ENCODE measurements at regions not wholly inside any gene's neighbourhood (a gene's known extent, or its start where the extent isn't known, plus 50 kb on each side); places are given as distances from the start of the nearest gene placed in this dataset.

- no peak overlapping the region for H3K4me3 Mint-ChIP-seq
- intact Hi-C loops (cut with micrococcal nuclease), result no loop called here
- H3K9me3 Mint-ChIP-seq, result peaks cover 8% of the 10 kb centered on the region
- CTCF ChIA-PET, result no interaction called here
- no peak overlapping the region for H3K27ac Mint-ChIP-seq
- no peaks in the 10 kb centered on the region for H3K27me3 Mint-ChIP-seq
- POLR2A ChIA-PET, result no interaction called here
- TF ChIP-seq, protein P1, sequence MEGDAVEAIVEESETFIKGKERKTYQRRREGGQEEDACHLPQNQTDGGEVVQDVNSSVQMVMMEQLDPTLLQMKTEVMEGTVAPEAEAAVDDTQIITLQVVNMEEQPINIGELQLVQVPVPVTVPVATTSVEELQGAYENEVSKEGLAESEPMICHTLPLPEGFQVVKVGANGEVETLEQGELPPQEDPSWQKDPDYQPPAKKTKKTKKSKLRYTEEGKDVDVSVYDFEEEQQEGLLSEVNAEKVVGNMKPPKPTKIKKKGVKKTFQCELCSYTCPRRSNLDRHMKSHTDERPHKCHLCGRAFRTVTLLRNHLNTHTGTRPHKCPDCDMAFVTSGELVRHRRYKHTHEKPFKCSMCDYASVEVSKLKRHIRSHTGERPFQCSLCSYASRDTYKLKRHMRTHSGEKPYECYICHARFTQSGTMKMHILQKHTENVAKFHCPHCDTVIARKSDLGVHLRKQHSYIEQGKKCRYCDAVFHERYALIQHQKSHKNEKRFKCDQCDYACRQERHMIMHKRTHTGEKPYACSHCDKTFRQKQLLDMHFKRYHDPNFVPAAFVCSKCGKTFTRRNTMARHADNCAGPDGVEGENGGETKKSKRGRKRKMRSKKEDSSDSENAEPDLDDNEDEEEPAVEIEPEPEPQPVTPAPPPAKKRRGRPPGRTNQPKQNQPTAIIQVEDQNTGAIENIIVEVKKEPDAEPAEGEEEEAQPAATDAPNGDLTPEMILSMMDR (IDR thresholded peaks at IDR 0.05), result no peak
- H3K4me1 Mint-ChIP-seq, result no peaks in the 10 kb centered on the region
- ATAC-seq (ENCODE audit: low read depth) (no peak), DNase-seq (no peak)
- no peaks in the 10 kb centered on the region for H3K36me3 Mint-ChIP-seq (ENCODE audit: low read depth)
Observed at GRCh38 chr13:85417807-85418206, 381.4 kb downstream of the SLITRK6 start.

DNA sequence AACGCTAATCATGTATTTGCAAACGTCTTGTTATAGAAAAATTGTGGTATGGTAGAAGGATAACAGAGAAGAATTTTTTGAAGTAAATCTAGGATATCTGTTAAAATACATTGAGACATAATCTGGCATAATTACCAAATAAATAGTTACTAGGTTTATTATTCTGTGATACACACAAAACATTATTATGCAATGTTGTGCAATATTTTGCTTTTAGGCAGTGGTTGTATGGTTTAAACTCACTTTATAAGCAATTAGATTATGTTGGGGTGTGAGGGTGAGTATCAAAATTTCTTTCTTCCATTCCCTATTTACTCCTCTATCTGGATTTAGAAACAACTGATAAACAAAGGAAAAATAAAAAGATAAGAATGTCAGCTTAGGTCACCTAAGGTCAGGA lies 385.6 kb downstream of the SLITRK6 start:
- Mint-ChIP-seq H3K36me3 (ENCODE audit: low read depth) (no peaks in the 10 kb centered on the region), H3K9me3 (peaks cover 2% of the 10 kb centered on the region), H3K27me3 (no peaks in the 10 kb centered on the region), H3K4me1 (no peaks in the 10 kb centered on the region), H3K4me3 (no peak overlapping the region), H3K27ac (no peak overlapping the region)
- ChIA-PET CTCF (no interaction called here), POLR2A (no interaction called here)
- intact Hi-C loops (cut with micrococcal nuclease), result no loop called here
- DNase-seq (no peak), ATAC-seq (ENCODE audit: low read depth) (no peak)
- TF ChIP-seq, protein P1 (IDR thresholded peaks at IDR 0.05), result no peak

DNA sequence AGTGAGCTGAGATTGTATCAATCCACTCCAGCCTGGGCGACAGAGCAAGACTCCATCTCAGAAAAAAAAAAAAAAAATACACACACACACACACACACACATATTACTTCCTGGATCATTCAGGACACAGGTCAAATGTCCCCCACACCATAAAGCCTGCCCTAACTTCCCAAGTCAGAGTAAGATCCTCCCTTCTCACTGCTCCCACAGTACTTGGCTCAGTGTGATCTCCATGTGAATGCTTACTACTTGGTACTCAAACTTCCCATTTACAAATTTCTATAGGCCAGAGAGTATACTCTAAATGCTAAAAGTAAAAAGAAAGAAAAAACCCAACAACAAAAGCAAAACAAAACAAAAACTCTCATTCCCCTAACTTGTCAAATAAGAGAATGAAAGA lies 386.8 kb downstream of the SLITRK6 start:
- H3K4me1 Mint-ChIP-seq, result no peaks in the 10 kb centered on the region
- no peak overlapping the region for H3K4me3 Mint-ChIP-seq
- H3K27me3 Mint-ChIP-seq, result no peaks in the 10 kb centered on the region
- TF ChIP-seq, protein P1 (IDR thresholded peaks at IDR 0.05), result no peak
- peaks cover 2% of the 10 kb centered on the region for H3K9me3 Mint-ChIP-seq
- CTCF ChIA-PET, result no interaction called here
- ATAC-seq (ENCODE audit: low read depth), result no peak
- intact Hi-C loops (cut with micrococcal nuclease), result no loop called here
- DNase-seq, result no peak
- POLR2A ChIA-PET, result no interaction called here
- no peak overlapping the region for H3K27ac Mint-ChIP-seq
- H3K36me3 Mint-ChIP-seq (ENCODE audit: low read depth), result no peaks in the 10 kb centered on the region

GRCh38 chr13:85411591-85411990 lies 387.6 kb downstream of the SLITRK6 start:
- no peaks in the 10 kb centered on the region for H3K27me3 Mint-ChIP-seq
- ChIA-PET CTCF (no interaction called here), POLR2A (no interaction called here)
- ATAC-seq (ENCODE audit: low read depth) (no peak), DNase-seq (no peak)
- TF ChIP-seq, protein P1 (IDR thresholded peaks at IDR 0.05), result no peak
- no peak overlapping the region for H3K27ac Mint-ChIP-seq
- H3K36me3 Mint-ChIP-seq (ENCODE audit: low read depth), result no peaks in the 10 kb centered on the region
- no peaks in the 10 kb centered on the region for H3K4me1 Mint-ChIP-seq
- no peak overlapping the region for H3K4me3 Mint-ChIP-seq
- intact Hi-C loops (cut with micrococcal nuclease), result no loop called here
- peaks cover 4% of the 10 kb centered on the region for H3K9me3 Mint-ChIP-seq

- Mint-ChIP-seq H3K36me3 (ENCODE audit: low read depth) (no peaks in the 10 kb centered on the region), H3K4me1 (no peaks in the 10 kb centered on the region), H3K4me3 (no peak overlapping the region), H3K27me3 (no peaks in the 10 kb centered on the region), H3K27ac (no peak overlapping the region), H3K9me3 (peaks cover 8% of the 10 kb centered on the region)
- TF ChIP-seq, protein P1 (IDR thresholded peaks at IDR 0.05), result no peak
- no peak for DNase-seq
- no peak for ATAC-seq (ENCODE audit: low read depth)
- intact Hi-C loops (cut with micrococcal nuclease), result no loop called here
- ChIA-PET CTCF (no interaction called here), POLR2A (no interaction called here)
Observed at GRCh38 chr13:85408415-85408814, 390.8 kb downstream of the SLITRK6 start.

Measured in activated B cell treated with CpG ODN at 0.5 μM for 24 hours (primary cell).